Activated CD8-positive, alpha-beta memory T cell treated with anti-CD3 and anti-CD28 coated beads, Interleukin-2, amount 10 ng/mL, durations not matched to agents 7 days and 5 days (primary cell): ENCODE measurements at regions not wholly inside any gene's neighbourhood (a gene's known extent, or its start where the extent isn't known, plus 50 kb on each side); places are given as distances from the start of the nearest gene placed in this dataset.

Source experiments
- ATAC-seq: fragments of 150-1000 bp; cut with Tn5 transposase; one replicate; pipeline ENCODE4 v1.10.0; 2021; ENCODE audit warnings: moderate library complexity
- CTCF ChIA-PET: fragments of 350-600 bp; sonication (Branson Sonifier 250); formaldehyde crosslinking; loops from one replicate; lab custom pipeline; 2021; ENCODE audit warnings: antibody characterized with exemption; lab: Charles Lee
- DNase-seq: peaks from one replicate; pipeline ENCODE4 v3.0.0-alpha.2; 2020
- H3K27ac Mint-ChIP-seq: one replicate; pipeline ENCODE4 v1.8.0; 2021; ENCODE audit warnings: mild to moderate bottlenecking, mixed read lengths
- H3K27me3 Mint-ChIP-seq: one replicate; pipeline ENCODE4 v1.8.0; 2021; ENCODE audit warnings: mixed read lengths
- H3K36me3 Mint-ChIP-seq: one replicate; pipeline ENCODE4 v1.8.0; 2021; ENCODE audit warnings: mild to moderate bottlenecking, mixed read lengths
- H3K4me1 Mint-ChIP-seq: one replicate; pipeline ENCODE4 v1.8.0; 2021; ENCODE audit warnings: mixed read lengths
- H3K4me3 Mint-ChIP-seq: one replicate; pipeline ENCODE4 v1.8.0; 2021; ENCODE audit warnings: mild to moderate bottlenecking, moderate library complexity, mixed read lengths
- H3K9me3 Mint-ChIP-seq: one replicate; pipeline ENCODE4 v1.8.0; 2022; ENCODE audit warnings: low read depth, mixed read lengths

- no peaks in the 10 kb centered on the region for H3K27me3 Mint-ChIP-seq
- H3K36me3 Mint-ChIP-seq: peaks cover 2% of the 10 kb centered on the region
- no peaks in the 10 kb centered on the region for H3K4me1 Mint-ChIP-seq
- H3K4me3 Mint-ChIP-seq: no peak overlapping the region
- peaks cover 4% of the 10 kb centered on the region for H3K9me3 Mint-ChIP-seq
- no peak overlapping the region for H3K27ac Mint-ChIP-seq
- DNase-seq: no peak
- CTCF ChIA-PET: no interaction called here
- ATAC-seq: no peak
These were observed 282.1 kb upstream of the EMCN start for GRCh38 chr4:100799761-100800539.

GRCh38 chr4:100797791-100798190 lies 280.0 kb upstream of the EMCN start:
- H3K9me3 Mint-ChIP-seq: peaks cover 4% of the 10 kb centered on the region
- no peaks in the 10 kb centered on the region for H3K27me3 Mint-ChIP-seq
- no peak overlapping the region for H3K27ac Mint-ChIP-seq
- H3K36me3 Mint-ChIP-seq: peaks cover 2% of the 10 kb centered on the region
- H3K4me1 Mint-ChIP-seq: no peaks in the 10 kb centered on the region
- CTCF ChIA-PET: no interaction called here
- DNase-seq: no peak
- no peak overlapping the region for H3K4me3 Mint-ChIP-seq
- no peak for ATAC-seq

GRCh38 chr4:100797356-100797755 lies 279.5 kb upstream of the EMCN start:
- CTCF ChIA-PET: no interaction called here
- no peak overlapping the region for H3K27ac Mint-ChIP-seq
- no peaks in the 10 kb centered on the region for H3K4me1 Mint-ChIP-seq
- peaks cover 4% of the 10 kb centered on the region for H3K9me3 Mint-ChIP-seq
- H3K4me3 Mint-ChIP-seq: no peak overlapping the region
- peaks cover 2% of the 10 kb centered on the region for H3K36me3 Mint-ChIP-seq
- ATAC-seq (no peak), DNase-seq (no peak)
- no peaks in the 10 kb centered on the region for H3K27me3 Mint-ChIP-seq

- H3K27ac Mint-ChIP-seq: no peak overlapping the region
These were observed 278.5 kb upstream of the EMCN start for GRCh38 chr4:100796332-100796731.

GRCh38 chr4:100795581-100795980 lies 277.8 kb upstream of the EMCN start:
- DNase-seq (no peak), ATAC-seq (no peak)
- Mint-ChIP-seq H3K4me1 (no peaks in the 10 kb centered on the region), H3K27ac (no peak overlapping the region), H3K27me3 (no peaks in the 10 kb centered on the region), H3K9me3 (peaks cover 2% of the 10 kb centered on the region), H3K4me3 (no peak overlapping the region), H3K36me3 (peaks cover 1% of the 10 kb centered on the region)
- CTCF ChIA-PET: no interaction called here

More at GRCh38 chr4:100796332-100796731, 278.5 kb upstream of the EMCN start:
- DNase-seq: no peak
- H3K9me3 Mint-ChIP-seq: peaks cover 2% of the 10 kb centered on the region
- ATAC-seq: no peak
- H3K4me3 Mint-ChIP-seq: no peak overlapping the region
- H3K4me1 Mint-ChIP-seq: no peaks in the 10 kb centered on the region
- CTCF ChIA-PET: no interaction called here
- H3K36me3 Mint-ChIP-seq: peaks cover 1% of the 10 kb centered on the region
- H3K27me3 Mint-ChIP-seq: no peaks in the 10 kb centered on the region

- H3K36me3 Mint-ChIP-seq: no peaks in the 10 kb centered on the region
- DNase-seq: no peak
- no peak overlapping the region for H3K4me3 Mint-ChIP-seq
These were observed 273.2 kb upstream of the EMCN start for GRCh38 chr4:100790836-100791615.

GRCh38 chr4:100789991-100790390 lies 272.2 kb upstream of the EMCN start:
- Mint-ChIP-seq H3K27me3 (peaks cover 3% of the 10 kb centered on the region), H3K27ac (no peak overlapping the region), H3K9me3 (no peaks in the 10 kb centered on the region), H3K4me1 (no peaks in the 10 kb centered on the region), H3K4me3 (no peak overlapping the region), H3K36me3 (no peaks in the 10 kb centered on the region)
- CTCF ChIA-PET: no interaction called here
- DNase-seq (no peak), ATAC-seq (no peak)

More at GRCh38 chr4:100790836-100791615, 273.2 kb upstream of the EMCN start:
- no peak for ATAC-seq
- no peak overlapping the region for H3K27ac Mint-ChIP-seq
- H3K27me3 Mint-ChIP-seq: peaks cover 3% of the 10 kb centered on the region
- H3K9me3 Mint-ChIP-seq: no peaks in the 10 kb centered on the region
- CTCF ChIA-PET: no interaction called here
- H3K4me1 Mint-ChIP-seq: no peaks in the 10 kb centered on the region

- CTCF ChIA-PET: no interaction called here
- H3K27ac Mint-ChIP-seq: no peak overlapping the region
- ATAC-seq: no peak
- H3K27me3 Mint-ChIP-seq: peaks cover 3% of the 10 kb centered on the region
- no peak overlapping the region for H3K4me3 Mint-ChIP-seq
- H3K9me3 Mint-ChIP-seq: no peaks in the 10 kb centered on the region
- H3K36me3 Mint-ChIP-seq: no peaks in the 10 kb centered on the region
- no peak for DNase-seq
- H3K4me1 Mint-ChIP-seq: no peaks in the 10 kb centered on the region
These were observed 268.7 kb upstream of the EMCN start for GRCh38 chr4:100786481-100786880.

- no peak overlapping the region for H3K4me3 Mint-ChIP-seq
These were observed 264.5 kb upstream of the EMCN start for GRCh38 chr4:100782356-100782755.

GRCh38 chr4:100781435-100781834 lies 263.6 kb upstream of the EMCN start:
- DNase-seq (no peak), ATAC-seq (no peak)
- Mint-ChIP-seq H3K36me3 (no peaks in the 10 kb centered on the region), H3K9me3 (no peaks in the 10 kb centered on the region), H3K4me1 (no peaks in the 10 kb centered on the region), H3K27me3 (no peaks in the 10 kb centered on the region), H3K4me3 (no peak overlapping the region), H3K27ac (no peak overlapping the region)
- CTCF ChIA-PET: no interaction called here

More at GRCh38 chr4:100782356-100782755, 264.5 kb upstream of the EMCN start:
- Mint-ChIP-seq H3K36me3 (no peaks in the 10 kb centered on the region), H3K4me1 (no peaks in the 10 kb centered on the region), H3K27ac (no peak overlapping the region), H3K9me3 (no peaks in the 10 kb centered on the region), H3K27me3 (no peaks in the 10 kb centered on the region)
- DNase-seq (no peak), ATAC-seq (no peak)
- CTCF ChIA-PET: no interaction called here

- Mint-ChIP-seq H3K9me3 (peaks cover 2% of the 10 kb centered on the region), H3K36me3 (no peaks in the 10 kb centered on the region), H3K27me3 (no peaks in the 10 kb centered on the region), H3K27ac (no peak overlapping the region), H3K4me1 (no peaks in the 10 kb centered on the region), H3K4me3 (no peak overlapping the region)
- no peak for DNase-seq
- CTCF ChIA-PET: no interaction called here
- ATAC-seq: no peak
These were observed 262.3 kb upstream of the EMCN start for GRCh38 chr4:100780126-100780525.

- DNase-seq (no peak), ATAC-seq (no peak)
- Mint-ChIP-seq H3K27me3 (no peaks in the 10 kb centered on the region), H3K4me3 (no peak overlapping the region), H3K4me1 (no peaks in the 10 kb centered on the region), H3K36me3 (no peaks in the 10 kb centered on the region), H3K27ac (no peak overlapping the region), H3K9me3 (peaks cover 2% of the 10 kb centered on the region)
- CTCF ChIA-PET: no interaction called here
These were observed 260.6 kb upstream of the EMCN start for GRCh38 chr4:100778431-100778830.

- no peaks in the 10 kb centered on the region for H3K36me3 Mint-ChIP-seq
- DNase-seq (no peak), ATAC-seq (no peak)
- peaks cover 2% of the 10 kb centered on the region for H3K9me3 Mint-ChIP-seq
- peaks cover 5% of the 10 kb centered on the region for H3K27me3 Mint-ChIP-seq
- no peak overlapping the region for H3K27ac Mint-ChIP-seq
- no peak overlapping the region for H3K4me3 Mint-ChIP-seq
- no peaks in the 10 kb centered on the region for H3K4me1 Mint-ChIP-seq
- CTCF ChIA-PET: no interaction called here
These were observed 244.9 kb upstream of the EMCN start for GRCh38 chr4:100762738-100763137.

- CTCF ChIA-PET: no interaction called here
- Mint-ChIP-seq H3K9me3 (peaks cover 2% of the 10 kb centered on the region), H3K36me3 (no peaks in the 10 kb centered on the region), H3K4me1 (no peaks in the 10 kb centered on the region), H3K27ac (no peak overlapping the region), H3K4me3 (no peak overlapping the region), H3K27me3 (no peaks in the 10 kb centered on the region)
- ATAC-seq (no peak), DNase-seq (no peak)
These were observed 236.9 kb upstream of the EMCN start for GRCh38 chr4:100754751-100755150.
